Fibroblast of lung (primary cell): ENCODE measurements at regions not wholly inside any gene's neighbourhood (a gene's known extent, or its start where the extent isn't known, plus 50 kb on each side); places are given as distances from the start of the nearest gene placed in this dataset.

ENCODE experiments used
- CTCF ChIP-seq, 2 donors: IDR thresholded peaks in 1 of 2; conservative IDR thresholded peaks in 1 of 2; 1 replicate in 1 of 2; 2 replicates in 1 of 2; pipeline ENCODE4 v1.5.1; 2011 to 2012; ENCODE audit warnings: low read length in 2 of 2, control low read depth in 1 of 2, inconsistent platforms in 1 of 2, low read depth in 1 of 2, mild to moderate bottlenecking in 1 of 2
- EZH2 ChIP-seq: IDR thresholded peaks from 2 replicates; pipeline ENCODE4 v1.5.1; 2012; ENCODE audit warnings: low read length, control low read depth, mild to moderate bottlenecking; ENCODE audit errors: missing control alignments

- TF ChIP-seq CTCF (conservative IDR thresholded peaks at IDR 0.05 in 1 of 2, IDR thresholded peaks at IDR 0.05 in 1 of 2; ENCODE audit: low read depth in 1 of 2, low read length in 2 of 2) (no peak), EZH2 (no peak)
Observed at GRCh38 chr13:111039735-111040134, 75.4 kb upstream of the ARHGEF7 start.
